ENCODE measurements at regions not wholly inside any gene's neighbourhood (a gene's known extent, or its start where the extent isn't known, plus 50 kb on each side); places are given as distances from the start of the nearest gene placed in this dataset.

DNA sequence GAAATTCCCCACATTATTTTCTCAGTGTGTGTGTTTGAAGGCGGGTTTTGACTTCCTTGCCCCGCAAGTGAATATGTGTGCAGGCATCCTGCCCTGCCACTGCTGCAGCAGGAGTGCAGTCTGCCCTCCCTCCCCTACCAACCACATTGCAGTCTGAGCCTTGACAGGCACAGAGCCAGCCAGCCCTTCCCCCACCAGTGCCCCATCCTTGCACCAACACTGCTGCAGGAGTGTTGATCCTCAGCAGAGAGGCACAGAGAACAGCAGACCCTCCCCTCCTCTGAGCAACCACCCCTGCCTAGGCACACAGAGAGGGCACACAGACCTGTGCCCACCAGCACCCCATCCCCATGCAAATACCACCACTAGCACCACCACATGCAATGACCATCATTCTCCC lies 683.0 kb upstream of the PKDCC start:
- H3K4me3 ChIP-seq (ENCODE audit: low read depth in 1 of 2, low read length in 1 of 2): no peak overlapping the region
- TF ChIP-seq, protein P1, sequence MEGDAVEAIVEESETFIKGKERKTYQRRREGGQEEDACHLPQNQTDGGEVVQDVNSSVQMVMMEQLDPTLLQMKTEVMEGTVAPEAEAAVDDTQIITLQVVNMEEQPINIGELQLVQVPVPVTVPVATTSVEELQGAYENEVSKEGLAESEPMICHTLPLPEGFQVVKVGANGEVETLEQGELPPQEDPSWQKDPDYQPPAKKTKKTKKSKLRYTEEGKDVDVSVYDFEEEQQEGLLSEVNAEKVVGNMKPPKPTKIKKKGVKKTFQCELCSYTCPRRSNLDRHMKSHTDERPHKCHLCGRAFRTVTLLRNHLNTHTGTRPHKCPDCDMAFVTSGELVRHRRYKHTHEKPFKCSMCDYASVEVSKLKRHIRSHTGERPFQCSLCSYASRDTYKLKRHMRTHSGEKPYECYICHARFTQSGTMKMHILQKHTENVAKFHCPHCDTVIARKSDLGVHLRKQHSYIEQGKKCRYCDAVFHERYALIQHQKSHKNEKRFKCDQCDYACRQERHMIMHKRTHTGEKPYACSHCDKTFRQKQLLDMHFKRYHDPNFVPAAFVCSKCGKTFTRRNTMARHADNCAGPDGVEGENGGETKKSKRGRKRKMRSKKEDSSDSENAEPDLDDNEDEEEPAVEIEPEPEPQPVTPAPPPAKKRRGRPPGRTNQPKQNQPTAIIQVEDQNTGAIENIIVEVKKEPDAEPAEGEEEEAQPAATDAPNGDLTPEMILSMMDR (IDR thresholded peaks at IDR 0.05): no peak
- H3K27me3 ChIP-seq: no peaks in the 10 kb centered on the region
- H3K9me3 ChIP-seq: no peaks in the 10 kb centered on the region
- H3K4me1 ChIP-seq (ENCODE audit: control insufficient read depth in 1 of 2, insufficient read depth in 1 of 2, low read depth in 1 of 2, low read length in 1 of 2): no peaks in the 10 kb centered on the region
- no peaks in the 10 kb centered on the region for H3K36me3 ChIP-seq
- H3K27ac ChIP-seq: no peak overlapping the region

DNA sequence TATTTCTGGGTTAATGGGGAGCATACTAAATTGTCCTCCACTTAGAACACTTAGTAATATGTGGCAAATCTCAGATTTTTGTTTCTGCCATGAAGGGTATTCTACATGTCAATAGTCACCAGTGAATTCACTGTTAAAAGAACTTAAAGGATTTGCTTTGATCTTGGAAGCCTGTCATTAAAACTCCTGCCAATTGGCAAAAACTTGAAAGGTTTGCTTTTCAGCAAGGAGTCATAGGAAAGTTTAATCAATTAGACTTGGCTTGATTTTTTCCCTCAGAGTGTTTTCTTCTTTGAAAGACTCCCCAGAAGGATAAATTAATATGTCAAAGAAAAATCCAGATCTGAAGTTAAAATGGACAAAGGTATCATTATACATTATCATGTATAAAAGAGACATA lies 671.9 kb upstream of the PKDCC start:
- no peaks in the 10 kb centered on the region for H3K9me3 ChIP-seq
- no peaks in the 10 kb centered on the region for H3K4me1 ChIP-seq (ENCODE audit: control insufficient read depth in 1 of 2, insufficient read depth in 1 of 2, low read depth in 1 of 2, low read length in 1 of 2)
- TF ChIP-seq, protein P1 (IDR thresholded peaks at IDR 0.05): no peak
- H3K4me3 ChIP-seq (ENCODE audit: low read depth in 1 of 2, low read length in 1 of 2): no peak overlapping the region
- no peaks in the 10 kb centered on the region for H3K36me3 ChIP-seq
- no peak overlapping the region for H3K27ac ChIP-seq
- H3K27me3 ChIP-seq: no peaks in the 10 kb centered on the region

DNA sequence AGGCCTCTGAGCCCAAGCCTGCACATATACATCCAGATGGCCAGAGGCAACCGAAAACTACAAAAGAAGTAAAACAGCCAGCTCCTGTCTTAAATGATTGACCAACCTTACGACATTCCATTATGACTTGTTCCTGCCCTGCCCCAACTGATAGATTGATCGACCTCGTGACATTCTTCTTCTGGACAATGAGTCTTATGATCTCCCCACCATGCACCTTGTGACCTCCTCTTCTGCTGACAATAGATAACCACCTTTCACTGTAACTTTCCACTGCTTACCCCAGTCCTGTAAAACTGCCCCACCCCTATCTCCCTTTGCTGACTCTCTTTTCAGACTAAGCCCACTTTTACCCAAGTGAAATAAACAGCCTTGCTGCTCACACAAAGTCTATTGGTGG lies 670.0 kb upstream of the PKDCC start:
- H3K9me3 ChIP-seq: no peaks in the 10 kb centered on the region
- no peaks in the 10 kb centered on the region for H3K36me3 ChIP-seq
- no peak overlapping the region for H3K4me3 ChIP-seq (ENCODE audit: low read depth in 1 of 2, low read length in 1 of 2)
- TF ChIP-seq, protein P1 (IDR thresholded peaks at IDR 0.05): no peak
- H3K4me1 ChIP-seq (ENCODE audit: control insufficient read depth in 1 of 2, insufficient read depth in 1 of 2, low read depth in 1 of 2, low read length in 1 of 2): no peaks in the 10 kb centered on the region
- no peaks in the 10 kb centered on the region for H3K27me3 ChIP-seq
- H3K27ac ChIP-seq: no peak overlapping the region

DNA sequence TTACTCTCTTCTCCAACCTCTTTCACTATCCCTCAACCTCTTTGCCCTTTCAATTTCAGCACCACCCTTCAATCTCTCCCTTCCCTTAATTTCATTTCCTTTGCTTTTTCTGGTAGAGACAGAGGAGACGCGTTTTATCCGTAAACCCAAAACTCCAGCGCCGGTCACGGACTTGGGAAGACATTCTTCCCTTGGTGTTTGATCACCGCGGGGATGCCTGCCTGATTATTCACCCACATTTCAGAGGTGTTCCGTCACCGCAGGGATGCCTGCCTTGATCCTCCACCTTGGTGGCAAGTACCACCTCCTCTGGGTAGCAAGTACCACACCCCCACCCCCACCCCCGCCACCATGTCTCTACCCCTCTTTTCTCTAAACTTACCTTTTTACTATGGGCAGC lies 669.4 kb upstream of the PKDCC start:
- H3K27ac ChIP-seq: no peak overlapping the region
- no peaks in the 10 kb centered on the region for H3K9me3 ChIP-seq
- H3K27me3 ChIP-seq: no peaks in the 10 kb centered on the region
- H3K4me1 ChIP-seq (ENCODE audit: control insufficient read depth in 1 of 2, insufficient read depth in 1 of 2, low read depth in 1 of 2, low read length in 1 of 2): no peaks in the 10 kb centered on the region
- TF ChIP-seq, protein P1 (IDR thresholded peaks at IDR 0.05): no peak
- no peaks in the 10 kb centered on the region for H3K36me3 ChIP-seq
- no peak overlapping the region for H3K4me3 ChIP-seq (ENCODE audit: low read depth in 1 of 2, low read length in 1 of 2)

DNA sequence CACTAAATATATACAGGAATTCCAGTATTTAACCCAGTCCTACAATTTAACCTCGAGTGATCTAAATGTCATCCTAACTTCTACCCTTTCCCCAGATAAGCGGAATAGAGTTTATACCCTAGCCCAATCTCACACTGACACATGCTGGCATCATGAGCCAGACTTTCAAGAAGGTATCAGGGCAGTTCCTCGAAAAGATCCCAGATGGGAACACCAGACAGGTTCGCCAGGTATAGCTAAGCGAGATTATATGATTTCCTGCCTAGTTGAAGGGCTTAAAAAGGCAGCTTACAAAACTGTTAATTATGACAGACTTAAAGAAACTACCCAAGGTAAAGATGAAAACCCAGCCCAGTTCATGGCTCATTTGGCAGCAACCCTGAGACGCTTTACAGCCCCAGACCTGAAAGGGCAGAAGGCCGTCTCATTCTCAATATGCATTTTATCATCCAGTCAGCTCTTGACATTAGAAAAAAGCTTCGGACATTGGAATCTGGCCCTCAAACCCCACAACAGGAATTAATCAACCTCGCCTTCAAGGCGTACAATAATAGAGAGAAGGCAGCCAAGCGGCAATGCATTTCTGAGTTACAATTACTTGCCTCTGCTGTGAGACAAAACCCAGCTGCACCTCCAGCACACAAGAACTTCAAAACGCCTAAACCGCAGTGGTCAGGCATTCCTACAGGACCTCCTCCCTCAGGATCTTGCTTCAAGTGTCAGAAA lies 668.2 kb upstream of the PKDCC start:
- TF ChIP-seq, protein P1 (IDR thresholded peaks at IDR 0.05): no peak
- Histone ChIP-seq H3K4me1 (ENCODE audit: control insufficient read depth in 1 of 2, insufficient read depth in 1 of 2, low read depth in 1 of 2, low read length in 1 of 2) (no peaks in the 10 kb centered on the region), H3K4me3 (ENCODE audit: low read depth in 1 of 2, low read length in 1 of 2) (no peak overlapping the region), H3K9me3 (no peaks in the 10 kb centered on the region), H3K27ac (no peak overlapping the region), H3K36me3 (no peaks in the 10 kb centered on the region), H3K27me3 (no peaks in the 10 kb centered on the region)
